Neural progenitor cell (in vitro differentiated cells): ENCODE measurements at regions not wholly inside any gene's neighbourhood (a gene's known extent, or its start where the extent isn't known, plus 50 kb on each side); places are given as distances from the start of the nearest gene placed in this dataset.

Experiments
- DNase-seq: peaks from one replicate; pipeline ENCODE4 v3.0.0-alpha.2; 2016; ENCODE audit warnings: low spot score
- H2AFZ ChIP-seq: fragments of 200-600 bp; sonication (generic); replicated peaks from 2 replicates; pipeline ENCODE4 v1.6.1; 2016; ENCODE audit warnings: antibody characterized with exemption
- H3F3A ChIP-seq: fragments of 200-600 bp; sonication (generic); 2 replicates; pipeline ENCODE4 v1.6.1; 2016; ENCODE audit warnings: antibody characterized with exemption, low read depth
- H3K27ac ChIP-seq: fragments of 200-600 bp; sonication (generic); 2 replicates; pipeline ENCODE4 v1.5.1; 2016; ENCODE audit warnings: mild to moderate bottlenecking
- H3K27me3 ChIP-seq: fragments of 200-600 bp; sonication (generic); 2 replicates; pipeline ENCODE4 v1.6.1; 2016; ENCODE audit warnings: mild to moderate bottlenecking, moderate library complexity
- H3K36me3 ChIP-seq: fragments of 200-600 bp; sonication (generic); 2 replicates; pipeline ENCODE4 v1.5.1; 2016
- H3K4me1 ChIP-seq: fragments of 200-600 bp; sonication (generic); 2 replicates; pipeline ENCODE4 v1.6.1; 2016; ENCODE audit warnings: mixed run types
- H3K4me2 ChIP-seq: fragments of 200-600 bp; sonication (generic); 2 replicates; pipeline ENCODE4 v1.6.1; 2016
- H3K4me3 ChIP-seq: fragments of 200-600 bp; sonication (generic); 2 replicates; pipeline ENCODE4 v1.5.1; 2016
- H3K79me2 ChIP-seq: fragments of 200-600 bp; sonication (generic); 2 replicates; pipeline ENCODE4 v1.6.1; 2016; ENCODE audit warnings: low read depth
- H3K9ac ChIP-seq: fragments of 200-600 bp; sonication (generic); 2 replicates; pipeline ENCODE4 v1.6.1; 2016
- H3K9me3 ChIP-seq: fragments of 200-600 bp; sonication (generic); 2 replicates; pipeline ENCODE4 v1.5.1; 2016; ENCODE audit warnings: low read depth
- H4K20me1 ChIP-seq: fragments of 200-600 bp; sonication (generic); 2 replicates; pipeline ENCODE4 v1.6.1; 2016; ENCODE audit warnings: low read depth
- H3K27ac Mint-ChIP-seq: 3 replicates; pipeline ENCODE4 v1.8.0; 2021; ENCODE audit warnings: mixed read lengths
- H3K27me3 Mint-ChIP-seq: 2 replicates; pipeline ENCODE4 v1.8.0; 2022; ENCODE audit warnings: low read depth, mild to moderate bottlenecking, inconsistent platforms, moderate library complexity, mixed read lengths; ENCODE audit not compliant: insufficient read depth
- H3K36me3 Mint-ChIP-seq: 3 replicates; pipeline ENCODE4 v1.8.0; 2021; ENCODE audit warnings: mixed read lengths
- H3K4me1 Mint-ChIP-seq: 3 replicates; pipeline ENCODE4 v1.8.0; 2021; ENCODE audit warnings: mixed read lengths
- H3K4me3 Mint-ChIP-seq: 3 replicates; pipeline ENCODE4 v1.8.0; 2021; ENCODE audit warnings: mild to moderate bottlenecking, moderate library complexity, mixed read lengths
- H3K9me3 Mint-ChIP-seq: 3 replicates; pipeline ENCODE4 v1.8.0; 2020; ENCODE audit warnings: mixed read lengths
- EZH2 ChIP-seq: fragments of 200-600 bp; sonication (generic); IDR thresholded peaks from 2 replicates; pipeline ENCODE4 v1.6.1; 2017; ENCODE audit warnings: antibody characterized with exemption, mild to moderate bottlenecking, moderate library complexity
- EZH2phosphoT487 ChIP-seq: fragments of 200-600 bp; sonication (generic); IDR thresholded peaks from 2 replicates; pipeline ENCODE4 v1.6.1; 2017; ENCODE audit warnings: antibody characterized with exemption
- TF ChIP-seq, protein P1 (sequence below): fragments of 200-600 bp; sonication (generic); IDR thresholded peaks from 2 replicates; pipeline ENCODE4 v1.5.1; 2017; ENCODE audit warnings: antibody characterized with exemption, mild to moderate bottlenecking

DNA sequence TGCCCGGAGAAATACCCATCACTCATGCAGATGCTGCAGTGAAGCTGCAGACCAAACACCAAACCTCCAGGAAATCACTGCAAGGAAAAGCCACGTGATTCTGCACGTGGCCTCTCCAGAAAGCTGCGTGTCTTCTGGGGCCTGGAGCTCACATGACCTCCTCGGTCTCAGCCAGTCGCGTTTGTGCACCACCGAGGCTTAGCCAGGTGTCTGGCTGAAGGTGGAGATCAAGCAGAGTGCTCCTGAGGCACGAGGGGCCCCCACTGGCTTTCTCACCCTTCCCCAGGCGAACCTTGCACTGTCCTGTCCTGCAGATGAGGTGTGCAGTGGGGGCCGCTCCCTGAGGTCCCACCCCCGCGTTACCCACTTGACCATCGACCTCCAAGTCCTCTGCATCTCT is 257.3 kb downstream of the RBFOX3 start:
- H2AFZ ChIP-seq, result no peak overlapping the region
- no peaks in the 10 kb centered on the region for H3K36me3 ChIP-seq
- DNase-seq, result no peak
- no peaks in the 10 kb centered on the region for H3K4me1 ChIP-seq
- peaks cover 14% of the 10 kb centered on the region for H3K27me3 Mint-ChIP-seq
- H3K9me3 ChIP-seq, result no peaks in the 10 kb centered on the region
- no peaks in the 10 kb centered on the region for H3F3A ChIP-seq
- no peaks in the 10 kb centered on the region for H3K36me3 Mint-ChIP-seq
- H3K27ac Mint-ChIP-seq, result no peak overlapping the region
- no peak overlapping the region for H3K27ac ChIP-seq
- H3K4me3 ChIP-seq, result no peak overlapping the region
- H3K9me3 Mint-ChIP-seq, result no peaks in the 10 kb centered on the region
- no peaks in the 10 kb centered on the region for H3K4me1 Mint-ChIP-seq
- no peaks in the 10 kb centered on the region for H3K79me2 ChIP-seq
- H3K9ac ChIP-seq, result no peak overlapping the region
- H3K4me2 ChIP-seq, result no peak overlapping the region
- no peak overlapping the region for H3K4me3 Mint-ChIP-seq
- TF ChIP-seq, protein P1, sequence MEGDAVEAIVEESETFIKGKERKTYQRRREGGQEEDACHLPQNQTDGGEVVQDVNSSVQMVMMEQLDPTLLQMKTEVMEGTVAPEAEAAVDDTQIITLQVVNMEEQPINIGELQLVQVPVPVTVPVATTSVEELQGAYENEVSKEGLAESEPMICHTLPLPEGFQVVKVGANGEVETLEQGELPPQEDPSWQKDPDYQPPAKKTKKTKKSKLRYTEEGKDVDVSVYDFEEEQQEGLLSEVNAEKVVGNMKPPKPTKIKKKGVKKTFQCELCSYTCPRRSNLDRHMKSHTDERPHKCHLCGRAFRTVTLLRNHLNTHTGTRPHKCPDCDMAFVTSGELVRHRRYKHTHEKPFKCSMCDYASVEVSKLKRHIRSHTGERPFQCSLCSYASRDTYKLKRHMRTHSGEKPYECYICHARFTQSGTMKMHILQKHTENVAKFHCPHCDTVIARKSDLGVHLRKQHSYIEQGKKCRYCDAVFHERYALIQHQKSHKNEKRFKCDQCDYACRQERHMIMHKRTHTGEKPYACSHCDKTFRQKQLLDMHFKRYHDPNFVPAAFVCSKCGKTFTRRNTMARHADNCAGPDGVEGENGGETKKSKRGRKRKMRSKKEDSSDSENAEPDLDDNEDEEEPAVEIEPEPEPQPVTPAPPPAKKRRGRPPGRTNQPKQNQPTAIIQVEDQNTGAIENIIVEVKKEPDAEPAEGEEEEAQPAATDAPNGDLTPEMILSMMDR, result no peak
- no peak for TF ChIP-seq EZH2
- TF ChIP-seq EZH2phosphoT487, result no peak
- H4K20me1 ChIP-seq, result no peaks in the 10 kb centered on the region
- H3K27me3 ChIP-seq, result no peaks in the 10 kb centered on the region

GRCh38 chr17:79353016-79353415 is 257.8 kb downstream of the RBFOX3 start:
- peaks cover 14% of the 10 kb centered on the region for H3K27me3 Mint-ChIP-seq
- Histone ChIP-seq H3K36me3 (no peaks in the 10 kb centered on the region), H3K4me1 (no peaks in the 10 kb centered on the region), H3K4me2 (no peak overlapping the region), H3K79me2 (no peaks in the 10 kb centered on the region), H3K9me3 (no peaks in the 10 kb centered on the region), H3F3A (no peaks in the 10 kb centered on the region), H4K20me1 (no peaks in the 10 kb centered on the region), H3K9ac (no peak overlapping the region), H3K27ac (no peak overlapping the region), H2AFZ (no peak overlapping the region), H3K4me3 (no peak overlapping the region), H3K27me3 (no peaks in the 10 kb centered on the region)
- no peaks in the 10 kb centered on the region for H3K4me1 Mint-ChIP-seq
- no peak for DNase-seq
- TF ChIP-seq EZH2 (no peak), EZH2phosphoT487 (no peak)
- TF ChIP-seq, protein P1, result no peak
- H3K4me3 Mint-ChIP-seq, result peak overlapping the region; percentile 57
- no peaks in the 10 kb centered on the region for H3K9me3 Mint-ChIP-seq
- no peaks in the 10 kb centered on the region for H3K36me3 Mint-ChIP-seq
- H3K27ac Mint-ChIP-seq, result no peak overlapping the region

- Histone ChIP-seq H3K4me1 (no peaks in the 10 kb centered on the region), H3F3A (no peaks in the 10 kb centered on the region), H3K27me3 (peaks cover 14% of the 10 kb centered on the region), H2AFZ (no peak overlapping the region), H3K36me3 (no peaks in the 10 kb centered on the region), H3K4me3 (no peak overlapping the region), H3K9me3 (no peaks in the 10 kb centered on the region), H4K20me1 (no peaks in the 10 kb centered on the region), H3K27ac (no peak overlapping the region), H3K4me2 (no peak overlapping the region), H3K79me2 (no peaks in the 10 kb centered on the region), H3K9ac (no peak overlapping the region)
- DNase-seq, result no peak
- no peak overlapping the region for H3K27ac Mint-ChIP-seq
- H3K27me3 Mint-ChIP-seq, result peaks cover 17% of the 10 kb centered on the region
- no peaks in the 10 kb centered on the region for H3K36me3 Mint-ChIP-seq
- H3K4me1 Mint-ChIP-seq, result no peaks in the 10 kb centered on the region
- TF ChIP-seq EZH2 (no peak), EZH2phosphoT487 (no peak)
- TF ChIP-seq, protein P1, result no peak
- no peak overlapping the region for H3K4me3 Mint-ChIP-seq
- no peaks in the 10 kb centered on the region for H3K9me3 Mint-ChIP-seq
Measured at GRCh38 chr17:79350533-79350932, 260.3 kb downstream of the RBFOX3 start.
